PC-3 (cell line): ENCODE measurements at regions not wholly inside any gene's neighbourhood (a gene's known extent, or its start where the extent isn't known, plus 50 kb on each side); places are given as distances from the start of the nearest gene placed in this dataset.

Experiments
- CTCF ChIP-seq: fragments of 300-600 bp; sonication (generic); conservative IDR thresholded peaks from 2 replicates; pipeline ENCODE4 v1.5.1; 2017; ENCODE audit warnings: antibody characterized with exemption, low read depth, mild to moderate bottlenecking, low read length
- EZH2 ChIP-seq: fragments of 300-600 bp; sonication (generic); IDR thresholded peaks from one replicate; pipeline ENCODE4 v1.6.1; 2017; ENCODE audit warnings: antibody characterized with exemption, mild to moderate bottlenecking, low read length; ENCODE audit not compliant: unreplicated experiment
- EZH2phosphoT487 ChIP-seq: fragments of 300-600 bp; sonication (generic); IDR thresholded peaks from 2 replicates; pipeline ENCODE4 v1.6.1; 2018; ENCODE audit warnings: mild to moderate bottlenecking, antibody characterized with exemption, low read length, borderline replicate concordance

DNA sequence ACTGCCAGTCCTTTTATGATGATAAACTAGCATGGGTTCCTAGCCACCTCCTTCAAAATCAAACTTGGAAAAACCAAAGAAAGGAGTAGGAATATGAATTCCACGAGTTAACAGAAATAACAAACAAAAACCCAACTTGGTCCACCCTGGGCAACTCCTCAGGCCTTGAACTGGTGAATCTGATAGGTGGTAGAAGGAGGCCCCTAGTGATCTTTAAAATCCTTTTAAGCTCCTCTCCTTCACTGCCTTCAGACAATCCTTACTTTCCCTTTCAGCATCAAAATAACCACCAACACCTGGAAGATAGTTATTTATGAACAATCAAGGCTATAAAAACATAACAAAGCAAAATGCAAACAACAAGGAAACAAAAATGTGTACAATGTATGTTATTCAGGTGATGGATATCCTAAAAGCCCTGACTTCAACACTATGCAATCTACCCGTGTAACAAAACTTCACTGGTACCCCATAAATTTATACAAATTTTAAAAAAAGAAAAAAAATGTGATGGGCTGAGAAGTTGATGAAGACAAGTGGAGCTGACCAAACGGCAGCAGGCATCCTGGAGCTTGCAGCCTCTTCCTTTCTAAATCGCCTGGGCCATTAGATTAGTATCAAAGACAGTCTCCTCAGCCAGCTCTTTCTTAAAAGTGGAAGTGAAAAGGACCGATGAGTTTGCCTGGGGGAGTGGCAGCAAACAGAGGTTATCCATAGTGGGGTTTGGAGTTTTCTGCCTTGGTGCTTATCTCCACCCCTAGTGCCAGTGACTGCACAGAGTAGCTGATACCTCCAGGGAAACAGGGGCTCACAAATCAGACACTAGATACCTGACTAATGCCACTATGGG is 179.6 kb downstream of the TMA16 start:
- TF ChIP-seq CTCF, result no peak
- TF ChIP-seq EZH2, result no peak
- TF ChIP-seq EZH2phosphoT487, result no peak
